Upper lobe of left lung (tissue), 6 donors: ENCODE measurements at regions not wholly inside any gene's neighbourhood (a gene's known extent, or its start where the extent isn't known, plus 50 kb on each side); places are given as distances from the start of the nearest gene placed in this dataset.

ENCODE experiments used
- ATAC-seq, 2 donors: fragments of 200-7000 bp; cut with Tn5 transposase; one replicate each; pipeline ENCODE4 v1.9.1; 2022; ENCODE audit warnings: mild to moderate bottlenecking in 2 of 2, moderate library complexity in 2 of 2; ENCODE audit not compliant: low FRiP score in 2 of 2
- DNase-seq, 2 donors: peaks; one replicate each; pipeline ENCODE4 v3.0.0-alpha.2; 2019 to 2020
- H3K27ac ChIP-seq, 4 donors: fragments of 200-600 bp; sonication (generic); one replicate each; pipeline ENCODE4 v1.5.1; 2016 to 2019
- H3K27me3 ChIP-seq, 4 donors: fragments of 200-600 bp; sonication (generic); one replicate each; pipeline ENCODE4 v1.5.1; 2017 to 2019
- H3K36me3 ChIP-seq, 4 donors: fragments of 200-600 bp; sonication (generic); one replicate each; pipeline ENCODE4 v1.5.1; 2016 to 2019
- H3K4me1 ChIP-seq, 4 donors: fragments of 200-600 bp; sonication (generic); one replicate each; pipeline ENCODE4 v1.5.1; 2018 to 2019
- H3K4me3 ChIP-seq, 4 donors: fragments of 200-600 bp; sonication (generic); one replicate each; pipeline ENCODE4 v1.5.1; 2017 to 2019; ENCODE audit warnings: mild to moderate bottlenecking in 2 of 4, moderate library complexity in 1 of 4
- H3K9me3 ChIP-seq, 4 donors: fragments of 200-600 bp; sonication (generic); one replicate each; pipeline ENCODE4 v1.5.1; 2018 to 2019
- CTCF ChIP-seq, 6 experiments: fragments of 450-650 bp in 4 of 6; fragments of 200-600 bp in 2 of 6; sonication (generic) in 2 of 6; IDR thresholded peaks; one replicate each; pipeline ENCODE4 v1.5.1; 2016 to 2019; ENCODE audit warnings: antibody characterized with exemption in 6 of 6
- EP300 ChIP-seq, 4 donors: sonication (generic); formaldehyde crosslinking; IDR thresholded peaks; one replicate each; pipeline ENCODE4 v1.5.1; 2017; ENCODE audit warnings: antibody characterized with exemption in 4 of 4, control low read depth in 2 of 4
- POLR2A ChIP-seq, 4 donors: fragments of 450-650 bp; IDR thresholded peaks; one replicate each; pipeline ENCODE4 v1.5.1; 2016 to 2017; ENCODE audit warnings: antibody characterized with exemption in 4 of 4, mild to moderate bottlenecking in 2 of 4
- POLR2AphosphoS5 ChIP-seq, 2 donors: sonication (generic); formaldehyde crosslinking; IDR thresholded peaks; one replicate each; pipeline ENCODE4 v1.5.1; 2017; ENCODE audit warnings: antibody characterized with exemption in 2 of 2
- WGBS, 2 donors: methylation state at CpG; one replicate each; pipeline ENCODE4 v1.1.5; 2017 to 2018; 5-methylcytosine and 5-hydroxymethylcytosine counted together
- donor health status: DM: no; HTN: no; CAD: no; lungs with moderate emphysema.
- donor health status: DM: no; HTN: yes; CAD: no; lungs with severe emphysema.

- H3K4me3 ChIP-seq = no peak overlapping the region
- no peaks in the 10 kb centered on the region for H3K4me1 ChIP-seq
- TF ChIP-seq EP300 (IDR thresholded peaks at IDR 0.05) = no peak
- no peak for TF ChIP-seq POLR2A (IDR thresholded peaks at IDR 0.05)
- no peak for TF ChIP-seq CTCF (IDR thresholded peaks at IDR 0.05)
- TF ChIP-seq POLR2AphosphoS5 (IDR thresholded peaks at IDR 0.05) = no peak
- no peaks in the 10 kb centered on the region for H3K36me3 ChIP-seq
- ATAC-seq (no peak), DNase-seq (no peak)
- H3K27me3 ChIP-seq = no peaks in the 10 kb centered on the region
- WGBS, 2 donors = 72 to 78% methylated on average over 5 of the region's 5 CpGs
- H3K9me3 ChIP-seq = no peaks in the 10 kb centered on the region
- no peak overlapping the region for H3K27ac ChIP-seq
Observed at GRCh38 chr4:111556141-111556781, 589.0 kb upstream of the FAM241A start.

- H3K4me1 ChIP-seq = no peaks in the 10 kb centered on the region
- WGBS, 2 donors = 88 to 90% methylated on average over 1 of the region's 1 CpG
- H3K27ac ChIP-seq = no peak overlapping the region
- ATAC-seq = no peak
- no peak for DNase-seq
- H3K27me3 ChIP-seq = no peaks in the 10 kb centered on the region
- no peaks in the 10 kb centered on the region for H3K9me3 ChIP-seq
- H3K4me3 ChIP-seq = no peak overlapping the region
- TF ChIP-seq EP300 (IDR thresholded peaks at IDR 0.05) (no peak), CTCF (IDR thresholded peaks at IDR 0.05) (no peak), POLR2AphosphoS5 (IDR thresholded peaks at IDR 0.05) (no peak), POLR2A (IDR thresholded peaks at IDR 0.05) (no peak)
- no peaks in the 10 kb centered on the region for H3K36me3 ChIP-seq
Observed at GRCh38 chr4:111556851-111557250, 588.4 kb upstream of the FAM241A start.

GRCh38 chr4:111562826-111563225 is 582.4 kb upstream of the FAM241A start:
- TF ChIP-seq POLR2AphosphoS5 (IDR thresholded peaks at IDR 0.05) = no peak
- no peak for TF ChIP-seq CTCF (IDR thresholded peaks at IDR 0.05)
- no peak for TF ChIP-seq POLR2A (IDR thresholded peaks at IDR 0.05)
- no peak for TF ChIP-seq EP300 (IDR thresholded peaks at IDR 0.05)
- Histone ChIP-seq H3K27ac (no peak overlapping the region), H3K27me3 (no peaks in the 10 kb centered on the region), H3K4me1 (no peaks in the 10 kb centered on the region), H3K4me3 (no peak overlapping the region), H3K9me3 (peaks cover 0 to 3% (median 0%) of the 10 kb centered on the region in 4 donors), H3K36me3 (no peaks in the 10 kb centered on the region)
- DNase-seq (no peak), ATAC-seq (no peak)
- WGBS, 2 donors = 71 to 82% methylated on average over 2 of the region's 2 CpGs

- 63 to 68% methylated on average over 1 of the region's 1 CpG for WGBS, 2 donors
- no peak for DNase-seq
- Histone ChIP-seq H3K27ac (no peak overlapping the region), H3K4me3 (no peak overlapping the region), H3K36me3 (no peaks in the 10 kb centered on the region), H3K9me3 (no peaks in the 10 kb centered on the region), H3K27me3 (no peaks in the 10 kb centered on the region), H3K4me1 (no peaks in the 10 kb centered on the region)
- TF ChIP-seq CTCF (IDR thresholded peaks at IDR 0.05) (no peak), POLR2AphosphoS5 (IDR thresholded peaks at IDR 0.05) (no peak), POLR2A (IDR thresholded peaks at IDR 0.05) (no peak)
- ATAC-seq = no peak
Observed at GRCh38 chr4:111572470-111572869, 572.8 kb upstream of the FAM241A start.

GRCh38 chr4:111573386-111573785 is 571.9 kb upstream of the FAM241A start:
- H3K36me3 ChIP-seq = no peaks in the 10 kb centered on the region
- TF ChIP-seq CTCF (IDR thresholded peaks at IDR 0.05) (no peak), POLR2AphosphoS5 (IDR thresholded peaks at IDR 0.05) (no peak), POLR2A (IDR thresholded peaks at IDR 0.05) (no peak), EP300 (IDR thresholded peaks at IDR 0.05) (no peak)
- H3K4me1 ChIP-seq = no peaks in the 10 kb centered on the region
- WGBS, 2 donors = 52 to 64% methylated on average over 2 of the region's 2 CpGs
- H3K27ac ChIP-seq = no peak overlapping the region
- no peaks in the 10 kb centered on the region for H3K9me3 ChIP-seq
- H3K27me3 ChIP-seq = no peaks in the 10 kb centered on the region
- ATAC-seq = no peak
- H3K4me3 ChIP-seq = no peak overlapping the region
- DNase-seq = no peak
